Spinal cord (tissue), 9 donors: ENCODE measurements at regions not wholly inside any gene's neighbourhood (a gene's known extent, or its start where the extent isn't known, plus 50 kb on each side); places are given as distances from the start of the nearest gene placed in this dataset.

Experiments
- DNase-seq, 6 donors: peaks; one replicate each; pipeline versions ENCODE4 v3.0.0 to v3.0.0-alpha.2; 2013 to 2015; ENCODE audit warnings: low spot score in 6 of 6, low read depth in 4 of 6
- H3K27ac ChIP-seq: one replicate; pipeline ENCODE4 v1.5.1; 2013; ENCODE audit warnings: low read depth, low read length, control low read depth
- H3K27me3 ChIP-seq: one replicate; pipeline ENCODE4 v1.6.1; 2013; ENCODE audit warnings: low read length; ENCODE audit not compliant: control insufficient read depth, insufficient read depth
- H3K36me3 ChIP-seq: one replicate; pipeline ENCODE4 v1.6.1; 2013; ENCODE audit warnings: low read length; ENCODE audit not compliant: control insufficient read depth, insufficient read depth
- H3K4me1 ChIP-seq: one replicate; pipeline ENCODE4 v1.6.1; 2013; ENCODE audit warnings: low read length; ENCODE audit not compliant: control insufficient read depth, insufficient read depth
- H3K4me3 ChIP-seq: one replicate; pipeline ENCODE4 v1.5.1; 2013; ENCODE audit warnings: low read depth, low read length, control low read depth
- H3K9me3 ChIP-seq: one replicate; pipeline ENCODE4 v1.6.1; 2013; ENCODE audit warnings: low read length; ENCODE audit not compliant: control insufficient read depth, insufficient read depth
- WGBS: methylation state at CpG from one replicate; pipeline ENCODE4 v1.1.5; 2013; ENCODE audit warnings: missing lambda C conversion rate; ENCODE audit not compliant: insufficient coverage; 5-methylcytosine and 5-hydroxymethylcytosine counted together
- donor health status: healthy.

DNA sequence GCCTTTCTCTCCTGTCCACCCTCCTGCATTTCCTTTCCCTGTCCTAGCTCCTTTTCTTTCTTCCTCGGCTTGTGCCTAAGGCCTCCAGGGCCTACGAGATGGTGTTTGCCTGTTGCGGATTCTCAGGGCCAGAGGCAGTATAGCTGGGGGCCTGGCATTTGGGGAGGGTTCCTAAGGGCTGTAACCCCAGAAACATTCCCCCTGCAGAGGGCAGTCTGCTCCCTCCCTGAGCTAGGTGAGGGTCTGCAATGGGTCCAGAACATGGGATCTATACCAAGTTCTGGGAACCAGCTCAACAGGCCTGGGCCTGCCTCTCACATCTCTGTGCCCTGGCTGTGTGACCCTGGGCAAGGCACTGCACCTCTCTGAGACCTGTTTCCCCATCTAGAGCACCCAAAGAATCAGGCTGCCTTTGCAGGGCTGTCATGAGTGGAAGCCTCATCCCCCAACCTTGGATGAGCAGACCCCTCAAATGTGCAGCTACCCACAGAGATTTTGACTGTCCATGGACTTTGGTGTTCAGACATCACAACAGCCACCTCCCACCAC is 97.5 kb downstream of the GLI2 start:
- Histone ChIP-seq H3K9me3 (no peaks in the 10 kb centered on the region), H3K36me3 (no peaks in the 10 kb centered on the region), H3K27me3 (peaks cover 3% of the 10 kb centered on the region), H3K4me1 (peaks cover 17% of the 10 kb centered on the region), H3K4me3 (no peak overlapping the region), H3K27ac (no peak overlapping the region)
- WGBS: no CpG with 5 or more reads among the region's 3 CpGs
- DNase-seq: no peak

DNA sequence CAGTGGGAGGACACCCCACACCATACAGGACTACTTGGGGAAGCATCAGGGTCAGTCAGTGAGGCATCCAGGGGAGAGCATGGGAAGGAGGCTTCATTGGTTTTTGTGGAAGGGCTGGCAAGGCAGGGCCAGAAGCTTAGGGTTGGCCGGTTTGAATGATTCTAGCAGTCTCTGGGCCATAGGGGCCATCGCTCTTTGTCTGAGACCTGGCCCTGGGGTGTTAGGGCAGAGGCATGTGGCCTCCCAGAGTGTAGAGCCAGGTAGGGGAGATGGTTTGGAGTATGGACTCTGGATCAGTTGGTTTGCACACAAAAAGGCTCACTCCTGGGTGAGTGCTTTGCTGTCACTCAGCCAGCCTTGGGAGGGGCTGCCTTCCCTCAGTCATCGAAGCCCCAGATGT is 98.5 kb downstream of the GLI2 start:
- 80% methylated on average over 2 of the region's 3 CpGs for WGBS
- Histone ChIP-seq H3K27me3 (peaks cover 2% of the 10 kb centered on the region), H3K27ac (no peak overlapping the region), H3K9me3 (no peaks in the 10 kb centered on the region), H3K4me3 (no peak overlapping the region), H3K4me1 (peaks cover 16% of the 10 kb centered on the region), H3K36me3 (no peaks in the 10 kb centered on the region)
- DNase-seq: no peak

DNA sequence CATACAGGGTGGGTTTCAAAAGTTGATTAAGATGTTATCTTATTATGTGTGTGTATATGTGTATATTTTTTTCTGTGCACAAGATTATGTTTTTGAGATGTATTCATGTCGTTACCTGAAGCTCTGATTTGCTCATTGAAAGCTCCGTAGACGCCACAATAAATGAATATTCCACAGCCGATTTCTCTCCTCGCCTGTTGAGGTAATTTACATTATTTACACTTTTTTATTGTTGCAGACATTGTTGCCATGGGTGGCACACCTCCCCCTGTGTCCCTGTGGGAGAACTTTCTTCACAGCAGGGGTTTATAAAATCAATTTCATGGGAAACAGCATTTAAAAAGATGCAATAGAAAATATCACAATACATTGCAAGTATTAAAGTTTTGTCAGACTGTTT is 100.6 kb downstream of the GLI2 start:
- peak in 1 of 6 donors; percentile 54 for DNase-seq
- Histone ChIP-seq H3K9me3 (no peaks in the 10 kb centered on the region), H3K27me3 (peaks cover 2% of the 10 kb centered on the region), H3K4me1 (peaks cover 7% of the 10 kb centered on the region), H3K4me3 (no peak overlapping the region), H3K27ac (no peak overlapping the region), H3K36me3 (no peaks in the 10 kb centered on the region)
- no CpG with 5 or more reads among the region's 5 CpGs for WGBS

DNA sequence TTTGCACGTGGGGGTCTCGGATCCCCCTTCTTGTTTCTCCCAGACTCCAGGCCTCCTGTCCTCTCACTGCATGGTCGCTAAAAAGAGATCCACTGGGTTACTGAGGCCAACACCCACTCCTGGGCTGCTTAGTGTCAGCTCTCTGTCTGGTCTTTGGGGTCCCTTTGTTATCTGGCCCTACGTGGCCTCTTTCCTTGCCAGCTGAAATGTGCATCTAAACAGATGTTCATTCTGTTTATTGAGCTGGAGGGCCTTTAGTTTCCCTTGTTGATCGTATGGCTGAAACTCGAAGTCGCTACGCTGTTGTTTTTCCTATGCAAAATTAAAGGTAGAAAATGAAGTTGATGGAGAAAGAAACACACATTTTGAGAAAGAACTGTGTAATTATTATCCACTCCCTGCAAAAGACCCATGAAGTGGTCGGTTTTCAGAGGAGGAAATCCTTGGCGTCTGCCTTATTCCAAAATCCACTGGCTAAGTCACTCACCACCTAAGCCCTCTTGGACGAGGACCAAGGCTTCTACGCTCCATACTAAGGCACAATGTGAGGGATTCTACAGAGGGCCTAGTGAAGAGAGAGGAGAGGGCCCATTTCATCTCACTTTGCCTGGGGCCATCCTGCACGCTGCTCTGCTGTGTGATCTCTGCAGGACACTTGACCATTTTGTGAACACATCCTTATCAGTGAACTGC is 105.3 kb downstream of the GLI2 start:
- DNase-seq: peak in 1 of 6 donors; percentile 46
- H3K27ac ChIP-seq: no peak overlapping the region

DNA sequence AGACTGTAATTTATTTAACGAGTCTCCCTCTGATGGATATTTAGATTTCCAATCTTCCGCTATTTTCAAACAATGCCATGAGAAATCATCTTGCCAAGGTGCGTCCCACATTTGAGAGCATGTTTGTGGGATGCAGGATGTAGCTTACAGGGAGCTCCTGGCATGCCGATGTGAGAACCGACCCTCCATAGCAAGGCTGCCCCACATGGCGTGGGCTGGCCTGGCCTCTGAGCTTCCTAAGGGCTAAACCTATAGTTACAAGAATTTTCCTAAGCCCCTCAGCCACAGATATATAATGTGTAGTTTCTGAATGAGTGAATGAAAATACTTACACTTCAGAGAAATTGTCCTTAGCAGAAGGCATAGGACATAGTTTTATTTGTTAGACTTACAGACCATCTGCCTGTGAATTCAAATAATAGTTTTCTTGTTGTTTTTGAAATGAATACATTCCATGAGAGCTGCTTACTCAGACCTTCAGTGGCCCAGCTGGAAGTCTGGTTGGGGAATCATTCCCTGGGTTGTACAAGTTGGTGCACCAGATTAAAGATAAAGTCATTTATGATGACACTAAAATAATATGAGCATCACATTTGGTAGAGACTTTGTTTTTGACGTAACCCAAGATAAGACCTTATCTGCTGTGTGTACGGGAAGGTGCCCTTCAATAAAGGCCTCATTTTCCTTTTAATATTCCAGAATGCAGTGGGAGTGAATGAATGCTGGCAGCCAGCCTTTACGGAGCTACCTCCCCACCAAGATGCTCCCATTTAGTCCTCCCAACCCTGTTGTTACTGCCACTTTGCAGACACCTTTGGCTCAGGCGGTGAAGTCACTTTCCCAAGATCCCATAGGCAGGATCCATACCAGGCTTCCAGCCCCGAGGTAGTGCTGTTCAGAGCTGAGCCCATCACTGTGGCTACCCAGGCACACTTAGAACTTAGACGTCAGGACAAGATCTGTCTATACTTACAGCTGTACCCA is 107.1 kb downstream of the GLI2 start:
- Histone ChIP-seq H3K4me1 (peaks cover 22% of the 10 kb centered on the region), H3K27ac (no peak overlapping the region), H3K27me3 (no peaks in the 10 kb centered on the region), H3K36me3 (no peaks in the 10 kb centered on the region), H3K9me3 (no peaks in the 10 kb centered on the region), H3K4me3 (no peak overlapping the region)
- 91% methylated on average over 4 of the region's 12 CpGs for WGBS
- no peak for DNase-seq

More for the DNA sequence above, 105.3 kb downstream of the GLI2 start:
- WGBS: 87% methylated on average over 6 of the region's 13 CpGs
- Histone ChIP-seq H3K9me3 (no peaks in the 10 kb centered on the region), H3K4me3 (no peak overlapping the region), H3K27me3 (peaks cover 2% of the 10 kb centered on the region), H3K36me3 (no peaks in the 10 kb centered on the region), H3K4me1 (peaks cover 4% of the 10 kb centered on the region)

DNA sequence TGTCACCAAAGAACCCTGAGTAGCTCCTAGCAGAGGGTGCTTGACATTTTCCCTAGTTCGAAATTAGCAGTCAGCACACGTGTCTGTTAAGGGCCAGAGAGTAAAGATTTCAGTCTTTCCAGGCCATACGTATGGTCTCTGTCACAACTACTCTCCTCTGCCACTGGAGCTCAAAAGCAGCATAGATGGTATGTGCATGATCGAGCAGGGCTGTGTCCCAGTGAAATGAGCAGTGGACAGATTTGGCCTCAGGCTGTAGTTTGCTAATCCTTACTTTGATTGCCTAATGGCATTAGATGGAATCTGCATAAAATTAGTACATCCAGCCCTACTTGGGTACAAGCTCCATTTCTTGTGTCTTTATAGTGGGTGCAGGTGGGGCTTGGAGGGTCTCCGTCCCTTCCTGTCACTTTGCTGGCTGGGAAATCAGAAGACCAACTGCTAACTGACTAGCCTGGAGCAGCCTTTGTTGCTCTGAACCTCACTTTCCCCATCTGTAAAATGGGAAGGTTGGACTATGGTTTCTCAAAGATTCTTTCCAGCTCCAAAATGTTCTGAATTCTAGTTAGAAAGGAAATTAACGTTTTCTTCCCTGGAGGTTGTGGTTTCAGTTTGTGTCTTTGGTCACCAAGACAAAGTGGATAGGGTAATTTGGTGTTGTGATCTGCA is 108.5 kb downstream of the GLI2 start:
- no peak overlapping the region for H3K4me3 ChIP-seq
- WGBS: 84% methylated on average over 4 of the region's 6 CpGs
- no peaks in the 10 kb centered on the region for H3K27me3 ChIP-seq
- no peaks in the 10 kb centered on the region for H3K9me3 ChIP-seq
- no peak for DNase-seq
- no peak overlapping the region for H3K27ac ChIP-seq
- H3K36me3 ChIP-seq: no peaks in the 10 kb centered on the region
- peaks cover 32% of the 10 kb centered on the region for H3K4me1 ChIP-seq

DNA sequence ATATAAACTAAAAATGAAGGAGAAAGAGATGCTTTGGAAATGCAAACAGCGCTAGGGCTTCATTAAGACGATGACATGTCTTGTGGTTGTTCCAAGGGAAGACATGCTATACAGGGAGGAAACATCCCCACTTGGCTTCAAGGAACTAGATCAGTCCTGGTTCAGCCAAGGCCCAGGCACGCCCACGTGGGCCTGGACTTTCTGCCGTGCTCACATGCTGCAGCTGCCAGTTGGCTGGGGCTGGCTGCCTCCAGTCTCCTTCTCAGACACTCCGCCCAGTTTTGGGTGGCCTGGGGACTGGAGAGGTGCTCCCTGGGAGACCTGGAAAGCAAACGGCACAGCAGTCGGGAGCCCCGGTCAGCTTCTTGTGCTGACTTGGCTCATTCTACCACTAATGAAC is 109.6 kb downstream of the GLI2 start:
- Histone ChIP-seq H3K4me1 (peaks cover 32% of the 10 kb centered on the region), H3K36me3 (no peaks in the 10 kb centered on the region), H3K27ac (no peak overlapping the region), H3K27me3 (no peaks in the 10 kb centered on the region), H3K4me3 (no peak overlapping the region), H3K9me3 (peaks cover 5% of the 10 kb centered on the region)
- DNase-seq: no peak
- 77% methylated on average over 9 of the region's 9 CpGs for WGBS

DNA sequence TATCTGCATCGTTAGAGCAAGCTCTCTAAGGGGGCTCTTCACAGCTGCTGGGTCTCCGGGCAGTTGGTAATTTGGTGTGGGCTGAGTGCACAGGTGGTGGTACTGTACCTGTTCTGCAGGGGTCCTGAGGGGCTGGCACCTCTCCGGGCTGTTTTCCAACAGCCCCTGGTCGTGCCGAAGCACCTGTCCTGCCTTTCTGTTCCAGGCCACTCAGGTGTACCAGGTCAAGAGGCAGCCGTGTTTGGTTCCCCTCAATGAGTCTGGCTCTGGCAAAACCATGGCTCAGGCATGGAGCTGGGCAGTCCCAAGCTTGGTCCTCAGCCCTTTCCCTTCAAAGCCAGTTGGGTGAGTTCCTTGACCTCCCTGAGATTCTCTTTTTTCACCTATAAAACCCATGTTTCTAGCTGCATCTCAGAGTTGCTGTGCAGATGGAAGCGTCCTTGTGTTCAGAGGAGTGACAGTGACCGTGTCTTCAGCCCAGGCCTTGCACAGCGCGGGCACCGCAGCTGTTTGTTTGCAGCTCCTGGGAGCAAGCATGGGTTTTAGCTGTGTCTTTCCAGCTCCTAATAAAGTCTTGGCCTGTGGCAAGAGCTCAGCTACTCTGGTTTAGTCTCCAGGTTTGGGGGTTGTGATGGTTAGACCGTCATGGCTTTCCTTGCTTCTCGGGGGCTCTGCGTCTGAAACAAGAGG is 110.9 kb downstream of the GLI2 start:
- Histone ChIP-seq H3K27me3 (no peaks in the 10 kb centered on the region), H3K9me3 (peaks cover 5% of the 10 kb centered on the region), H3K4me3 (no peak overlapping the region), H3K4me1 (peaks cover 28% of the 10 kb centered on the region), H3K36me3 (no peaks in the 10 kb centered on the region), H3K27ac (no peak overlapping the region)
- 89% methylated on average over 14 of the region's 14 CpGs for WGBS
- no peak for DNase-seq
